H1 (cell line): ENCODE measurements at regions not wholly inside any gene's neighbourhood (a gene's known extent, or its start where the extent isn't known, plus 50 kb on each side); places are given as distances from the start of the nearest gene placed in this dataset.

Source experiments
- CREB1 ChIP-seq: IDR thresholded peaks from 2 replicates; pipeline ENCODE4 v1.6.1; 2012; ENCODE audit warnings: inconsistent platforms
- EP300 ChIP-seq, 2 experiments: IDR thresholded peaks; 1 replicate in 1 of 2; 2 replicates in 1 of 2; pipeline ENCODE4 v1.6.1; 2011 to 2012; ENCODE audit warnings: low read depth in 2 of 2, low read length in 2 of 2, mild to moderate bottlenecking in 2 of 2, borderline replicate concordance in 1 of 2, inconsistent platforms in 1 of 2, moderate library complexity in 1 of 2
- JUND ChIP-seq: IDR thresholded peaks from 2 replicates; pipeline ENCODE4 v1.6.1; 2011; ENCODE audit warnings: mild to moderate bottlenecking, improper control_type of control experiment, low read length
- KDM1A ChIP-seq: fragments of 200-600, 300-600 bp; sonication (generic); IDR thresholded peaks from 2 replicates; pipeline ENCODE4 v1.7.1; 2016; ENCODE audit warnings: mild to moderate bottlenecking, low read length, borderline replicate concordance
- PHF8 ChIP-seq: fragments of 200-600 bp; sonication (generic); conservative IDR thresholded peaks from 2 replicates; pipeline ENCODE4 v1.7.1; 2012; ENCODE audit warnings: low read depth, mild to moderate bottlenecking, inconsistent platforms, low read length, moderate library complexity
- POLR2A ChIP-seq, 2 experiments: IDR thresholded peaks; 1 replicate in 1 of 2; 2 replicates in 1 of 2; pipeline ENCODE4 v1.6.1; 2011; ENCODE audit warnings: low read depth in 2 of 2, low read length in 2 of 2, mild to moderate bottlenecking in 2 of 2; ENCODE audit errors: control extremely low read depth in 1 of 2
- SP1 ChIP-seq: IDR thresholded peaks from 2 replicates; pipeline ENCODE4 v1.6.1; 2011; ENCODE audit warnings: low read depth, low read length
- TCF12 ChIP-seq: IDR thresholded peaks from 2 replicates; pipeline ENCODE4 v1.6.1; 2011; ENCODE audit warnings: low read depth, mild to moderate bottlenecking, low read length
- ZNF274 ChIP-seq: IDR thresholded peaks from 2 replicates; pipeline ENCODE4 v1.7.0; 2012; ENCODE audit warnings: low read length, borderline replicate concordance; ENCODE audit errors: extremely low read depth
- TF ChIP-seq, protein P1 (sequence below), 3 experiments: IDR thresholded peaks; 1 replicate in 2 of 3; 2 replicates in 1 of 3; pipeline versions ENCODE4 v1.5.1 to v1.6.1; 2011; ENCODE audit warnings: low read length in 3 of 3, mild to moderate bottlenecking in 3 of 3, inconsistent platforms in 2 of 3, low read depth in 1 of 3, moderate library complexity in 1 of 3; ENCODE audit not compliant: insufficient read depth in 1 of 3; ENCODE audit errors: control extremely low read depth in 1 of 3
- TF ChIP-seq, protein P2 (sequence below): IDR thresholded peaks from 2 replicates; pipeline ENCODE4 v1.6.1; 2012; ENCODE audit warnings: inconsistent platforms

DNA sequence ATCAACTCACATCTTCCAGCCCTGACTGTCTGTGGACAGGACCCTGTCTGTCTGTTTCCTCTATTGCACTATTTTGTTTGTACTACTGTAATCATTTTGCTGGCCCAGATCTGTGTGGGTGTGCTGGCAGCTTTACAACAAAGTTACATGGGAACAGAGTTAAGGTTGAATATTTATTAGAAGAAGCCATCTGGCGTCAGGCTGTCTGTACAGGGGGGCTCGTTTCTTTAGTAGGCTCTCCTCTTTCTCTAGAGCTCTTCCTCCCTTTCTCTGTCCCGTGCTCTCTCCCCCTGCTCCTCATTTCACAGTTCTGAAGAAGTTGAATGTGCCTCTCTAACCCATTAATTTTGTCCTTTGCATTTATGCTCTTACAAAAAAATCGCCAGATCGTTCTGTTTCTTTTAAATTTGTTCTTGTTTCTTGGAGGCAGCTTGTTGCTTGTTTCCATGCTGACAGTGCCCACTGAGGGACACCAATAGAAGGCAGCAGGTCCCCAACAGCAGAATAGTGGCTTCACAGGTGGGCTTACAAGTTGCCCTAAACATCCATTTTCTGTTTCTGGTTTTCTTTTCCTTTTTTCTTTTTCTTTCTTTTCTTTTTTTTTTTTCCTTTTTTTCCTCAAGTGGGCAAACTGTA, 315.2 kb upstream of the ZEB2 start:
- TF ChIP-seq, protein P1, sequence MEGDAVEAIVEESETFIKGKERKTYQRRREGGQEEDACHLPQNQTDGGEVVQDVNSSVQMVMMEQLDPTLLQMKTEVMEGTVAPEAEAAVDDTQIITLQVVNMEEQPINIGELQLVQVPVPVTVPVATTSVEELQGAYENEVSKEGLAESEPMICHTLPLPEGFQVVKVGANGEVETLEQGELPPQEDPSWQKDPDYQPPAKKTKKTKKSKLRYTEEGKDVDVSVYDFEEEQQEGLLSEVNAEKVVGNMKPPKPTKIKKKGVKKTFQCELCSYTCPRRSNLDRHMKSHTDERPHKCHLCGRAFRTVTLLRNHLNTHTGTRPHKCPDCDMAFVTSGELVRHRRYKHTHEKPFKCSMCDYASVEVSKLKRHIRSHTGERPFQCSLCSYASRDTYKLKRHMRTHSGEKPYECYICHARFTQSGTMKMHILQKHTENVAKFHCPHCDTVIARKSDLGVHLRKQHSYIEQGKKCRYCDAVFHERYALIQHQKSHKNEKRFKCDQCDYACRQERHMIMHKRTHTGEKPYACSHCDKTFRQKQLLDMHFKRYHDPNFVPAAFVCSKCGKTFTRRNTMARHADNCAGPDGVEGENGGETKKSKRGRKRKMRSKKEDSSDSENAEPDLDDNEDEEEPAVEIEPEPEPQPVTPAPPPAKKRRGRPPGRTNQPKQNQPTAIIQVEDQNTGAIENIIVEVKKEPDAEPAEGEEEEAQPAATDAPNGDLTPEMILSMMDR (IDR thresholded peaks at IDR 0.05; ENCODE audit: control extremely low read depth in 1 of 3, insufficient read depth in 1 of 3, low read depth in 1 of 3, low read length in 3 of 3), result no peak
- no peak for TF ChIP-seq JUND
- TF ChIP-seq, protein P2, sequence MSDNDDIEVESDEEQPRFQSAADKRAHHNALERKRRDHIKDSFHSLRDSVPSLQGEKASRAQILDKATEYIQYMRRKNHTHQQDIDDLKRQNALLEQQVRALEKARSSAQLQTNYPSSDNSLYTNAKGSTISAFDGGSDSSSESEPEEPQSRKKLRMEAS, result no peak
- no peak for TF ChIP-seq CREB1
- TF ChIP-seq SP1, result no peak
- TF ChIP-seq EP300 (IDR thresholded peaks at IDR 0.05; ENCODE audit: borderline replicate concordance in 1 of 2, low read depth in 2 of 2, low read length in 2 of 2), result no peak
- no peak for TF ChIP-seq TCF12
- TF ChIP-seq PHF8, result no peak
- no peak for TF ChIP-seq ZNF274
- TF ChIP-seq KDM1A, result no peak
- TF ChIP-seq POLR2A (IDR thresholded peaks at IDR 0.05; ENCODE audit: control extremely low read depth in 1 of 2, low read depth in 2 of 2, low read length in 2 of 2), result no peak
